ENCODE measurements at regions not wholly inside any gene's neighbourhood (a gene's known extent, or its start where the extent isn't known, plus 50 kb on each side); places are given as distances from the start of the nearest gene placed in this dataset.

DNA sequence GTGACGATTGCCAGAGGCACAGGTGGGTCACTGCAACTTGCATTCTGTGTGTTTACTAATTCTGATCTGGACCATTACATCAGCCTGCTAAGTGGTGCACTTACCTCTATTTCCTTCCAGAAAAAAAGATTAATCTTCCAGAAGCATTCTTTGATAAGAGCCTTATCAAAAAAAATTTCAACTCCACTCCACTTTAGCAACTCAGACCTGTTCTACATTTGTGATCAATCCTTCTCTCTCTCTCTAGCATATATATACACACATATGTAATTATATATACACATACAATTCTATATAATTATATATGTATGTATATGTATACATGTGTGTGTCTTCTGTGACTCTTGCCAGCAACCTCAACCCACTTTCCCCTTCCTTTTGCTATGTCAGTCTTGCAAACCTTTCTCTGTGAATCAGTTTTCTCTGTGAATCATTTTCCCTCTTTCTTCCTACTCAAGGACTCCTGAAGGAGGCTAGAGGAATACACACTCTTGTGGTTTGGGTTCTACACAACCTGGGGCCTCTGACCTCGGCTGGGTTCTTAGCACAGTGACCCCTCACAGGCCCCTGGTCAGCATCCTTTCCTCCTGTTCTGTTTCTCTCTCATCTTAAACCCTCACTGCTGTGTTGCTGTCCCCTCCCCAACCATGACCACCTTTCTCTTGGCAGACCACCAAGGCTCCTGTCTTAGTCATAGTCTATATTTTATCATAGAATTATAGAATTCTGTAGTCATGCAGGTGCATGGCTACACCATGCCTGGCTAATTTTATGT lies 130.4 kb upstream of the PELI1 start:
- H3K14ac ChIP-seq (ENCODE audit: low read length) = no peak overlapping the region
- no peak for DNase-seq (ENCODE audit: low spot score)
- H3K4me2 ChIP-seq (ENCODE audit: insufficient read depth, low read length, poor library complexity, severe bottlenecking) = no peak overlapping the region
- H2BK12ac ChIP-seq (ENCODE audit: low read length) = no peak overlapping the region
- no peak overlapping the region for H2BK15ac ChIP-seq (ENCODE audit: low read length)
- H3K4me1 ChIP-seq (ENCODE audit: control insufficient read depth in 2 of 2, insufficient read depth in 1 of 2, low read depth in 1 of 2, low read length in 2 of 2) = peaks cover 12 to 19% of the 10 kb centered on the region in 2 donors
- H3K23ac ChIP-seq (ENCODE audit: low read depth, low read length, poor library complexity) = no peak overlapping the region
- H4K8ac ChIP-seq (ENCODE audit: low read depth, low read length) = no peak overlapping the region
- H2BK5ac ChIP-seq (ENCODE audit: low read length) = no peak overlapping the region
- no peak overlapping the region for H4K91ac ChIP-seq (ENCODE audit: low read depth, low read length, poor library complexity)
- no peak overlapping the region for H3K27ac ChIP-seq (replicated peaks; ENCODE audit: low read length)
- H3K79me1 ChIP-seq (ENCODE audit: low read depth, low read length) = no peaks in the 10 kb centered on the region
- no peak overlapping the region for H3K18ac ChIP-seq (ENCODE audit: low read length)
- no peaks in the 10 kb centered on the region for H3K27me3 ChIP-seq (ENCODE audit: control insufficient read depth in 3 of 3, insufficient read depth in 3 of 3, low read depth in 1 of 3, low read length in 3 of 3)
- H2BK120ac ChIP-seq (ENCODE audit: low read depth, low read length) = no peak overlapping the region
- no peak overlapping the region for H3K4ac ChIP-seq (ENCODE audit: low read length)
- no peak overlapping the region for H3K4me3 ChIP-seq (ENCODE audit: low read length in 2 of 2)
- no peak overlapping the region for H2AK5ac ChIP-seq (ENCODE audit: low read depth, low read length)
- peaks cover 0 to 6% of the 10 kb centered on the region in 2 donors for H3K9me3 ChIP-seq (replicated peaks in 1 of 2; ENCODE audit: control insufficient read depth in 2 of 2, insufficient read depth in 1 of 2, low read depth in 1 of 2, low read length in 2 of 2)
- H2AFZ ChIP-seq (ENCODE audit: low read length) = no peak overlapping the region
- no CpG with 5 or more reads among the region's 2 CpGs for WGBS, 2 donors (ENCODE audit: extremely low coverage in 2 of 2, insufficient read length in 2 of 2, insufficient replicate concordance in 1 of 2)
- no peak overlapping the region for H3K9ac ChIP-seq (ENCODE audit: low read depth, low read length, poor library complexity)
- no peaks in the 10 kb centered on the region for H3K36me3 ChIP-seq (replicated peaks in 1 of 2; ENCODE audit: control insufficient read depth in 2 of 2, insufficient read depth in 2 of 2, low read length in 2 of 2)

DNA sequence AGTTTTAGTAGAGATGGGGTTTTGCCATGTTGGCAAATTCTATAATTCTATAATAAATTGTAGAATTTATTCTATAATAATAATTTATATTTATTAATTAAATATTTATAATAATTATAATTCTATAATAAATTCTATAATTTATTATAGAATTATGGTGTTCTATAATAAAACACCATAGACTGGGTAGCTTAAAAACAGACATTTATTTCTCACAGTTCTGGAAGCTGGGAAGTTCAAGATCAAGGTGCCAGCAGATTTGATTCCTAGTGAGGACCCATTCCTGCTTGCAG lies 130.9 kb upstream of the PELI1 start:
- no peak overlapping the region for H4K91ac ChIP-seq (ENCODE audit: low read depth, low read length, poor library complexity)
- no peak overlapping the region for H2BK120ac ChIP-seq (ENCODE audit: low read depth, low read length)
- H4K8ac ChIP-seq (ENCODE audit: low read depth, low read length) = no peak overlapping the region
- no peak overlapping the region for H2BK5ac ChIP-seq (ENCODE audit: low read length)
- H3K23ac ChIP-seq (ENCODE audit: low read depth, low read length, poor library complexity) = no peak overlapping the region
- H3K27me3 ChIP-seq (ENCODE audit: control insufficient read depth in 3 of 3, insufficient read depth in 3 of 3, low read depth in 1 of 3, low read length in 3 of 3) = no peaks in the 10 kb centered on the region
- H3K36me3 ChIP-seq (replicated peaks in 1 of 2; ENCODE audit: control insufficient read depth in 2 of 2, insufficient read depth in 2 of 2, low read length in 2 of 2) = no peaks in the 10 kb centered on the region
- H2AK5ac ChIP-seq (ENCODE audit: low read depth, low read length) = no peak overlapping the region
- DNase-seq (ENCODE audit: low spot score) = no peak
- no peak overlapping the region for H3K9ac ChIP-seq (ENCODE audit: low read depth, low read length, poor library complexity)
- H2BK12ac ChIP-seq (ENCODE audit: low read length) = no peak overlapping the region
- H3K27ac ChIP-seq (replicated peaks; ENCODE audit: low read length) = no peak overlapping the region
- H3K4me1 ChIP-seq (ENCODE audit: control insufficient read depth in 2 of 2, insufficient read depth in 1 of 2, low read depth in 1 of 2, low read length in 2 of 2) = peaks cover 12 to 19% of the 10 kb centered on the region in 2 donors
- H2AFZ ChIP-seq (ENCODE audit: low read length) = no peak overlapping the region
- H3K18ac ChIP-seq (ENCODE audit: low read length) = no peak overlapping the region
- H3K4me2 ChIP-seq (ENCODE audit: insufficient read depth, low read length, poor library complexity, severe bottlenecking) = no peak overlapping the region
- no peak overlapping the region for H3K4me3 ChIP-seq (ENCODE audit: low read length in 2 of 2)
- H3K4ac ChIP-seq (ENCODE audit: low read length) = no peak overlapping the region
- no peak overlapping the region for H3K14ac ChIP-seq (ENCODE audit: low read length)
- no peaks in the 10 kb centered on the region for H3K79me1 ChIP-seq (ENCODE audit: low read depth, low read length)
- peaks cover 0 to 6% of the 10 kb centered on the region in 2 donors for H3K9me3 ChIP-seq (replicated peaks in 1 of 2; ENCODE audit: control insufficient read depth in 2 of 2, insufficient read depth in 1 of 2, low read depth in 1 of 2, low read length in 2 of 2)
- H2BK15ac ChIP-seq (ENCODE audit: low read length) = no peak overlapping the region

DNA sequence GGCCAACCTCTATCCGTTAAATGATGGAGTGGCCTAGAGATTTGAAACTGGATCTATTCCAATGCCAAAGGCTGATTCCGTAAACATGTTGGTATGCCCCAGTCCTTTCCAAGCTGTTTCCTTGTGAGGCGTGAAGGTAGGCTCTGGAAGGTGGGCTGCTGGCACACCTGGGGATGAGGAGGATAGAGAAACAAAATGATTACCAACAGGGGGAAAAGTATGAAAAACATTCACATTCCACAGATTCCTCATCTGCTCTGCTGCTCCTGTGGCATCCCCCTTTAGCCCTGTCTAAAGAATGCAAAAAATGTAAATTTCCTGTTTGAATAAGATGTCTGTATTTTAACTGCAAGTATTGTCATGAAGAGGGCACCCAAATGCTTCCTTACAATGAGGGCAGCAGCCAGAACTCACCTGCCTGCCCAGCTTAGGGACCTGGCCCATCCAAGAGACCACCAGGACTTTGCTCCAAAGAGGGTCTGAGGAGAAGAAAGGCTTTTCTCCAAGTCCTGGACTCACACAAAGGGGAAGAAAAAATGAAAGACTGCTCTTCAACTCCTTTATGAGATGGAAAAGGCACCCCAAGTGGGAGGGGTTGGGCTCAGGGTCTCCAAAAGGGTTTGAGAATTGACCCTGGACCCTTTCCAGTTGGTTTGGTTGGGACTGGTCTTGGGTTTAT lies 132.3 kb upstream of the PELI1 start:
- no CpG with 5 or more reads among the region's 3 CpGs for WGBS, 2 donors (ENCODE audit: extremely low coverage in 2 of 2, insufficient read length in 2 of 2, insufficient replicate concordance in 1 of 2)
- H4K8ac ChIP-seq (ENCODE audit: low read depth, low read length) = no peak overlapping the region
- no peak overlapping the region for H3K4me3 ChIP-seq (ENCODE audit: low read length in 2 of 2)
- H3K23ac ChIP-seq (ENCODE audit: low read depth, low read length, poor library complexity) = no peak overlapping the region
- no peak for DNase-seq (ENCODE audit: low spot score)
- no peaks in the 10 kb centered on the region for H3K27me3 ChIP-seq (ENCODE audit: control insufficient read depth in 3 of 3, insufficient read depth in 3 of 3, low read depth in 1 of 3, low read length in 3 of 3)
- no peaks in the 10 kb centered on the region for H3K79me1 ChIP-seq (ENCODE audit: low read depth, low read length)
- no peak overlapping the region for H3K4me2 ChIP-seq (ENCODE audit: insufficient read depth, low read length, poor library complexity, severe bottlenecking)
- peak overlapping the region; percentile 67 for H2AFZ ChIP-seq (ENCODE audit: low read length)
- H2BK5ac ChIP-seq (ENCODE audit: low read length) = no peak overlapping the region
- H2BK12ac ChIP-seq (ENCODE audit: low read length) = no peak overlapping the region
- no peaks in the 10 kb centered on the region for H3K36me3 ChIP-seq (replicated peaks in 1 of 2; ENCODE audit: control insufficient read depth in 2 of 2, insufficient read depth in 2 of 2, low read length in 2 of 2)
- H2BK120ac ChIP-seq (ENCODE audit: low read depth, low read length) = peak overlapping the region; percentile 16
- H3K4me1 ChIP-seq (ENCODE audit: control insufficient read depth in 2 of 2, insufficient read depth in 1 of 2, low read depth in 1 of 2, low read length in 2 of 2) = peaks cover 12 to 19% of the 10 kb centered on the region in 2 donors
- peak overlapping the region; percentile 49 for H3K18ac ChIP-seq (ENCODE audit: low read length)
- no peak overlapping the region for H2AK5ac ChIP-seq (ENCODE audit: low read depth, low read length)
- H3K4ac ChIP-seq (ENCODE audit: low read length) = no peak overlapping the region
- H3K27ac ChIP-seq (replicated peaks; ENCODE audit: low read length) = no peak overlapping the region
- H3K9me3 ChIP-seq (replicated peaks in 1 of 2; ENCODE audit: control insufficient read depth in 2 of 2, insufficient read depth in 1 of 2, low read depth in 1 of 2, low read length in 2 of 2) = no peaks in the 10 kb centered on the region
- H3K9ac ChIP-seq (ENCODE audit: low read depth, low read length, poor library complexity) = no peak overlapping the region
- no peak overlapping the region for H2BK15ac ChIP-seq (ENCODE audit: low read length)
- no peak overlapping the region for H4K91ac ChIP-seq (ENCODE audit: low read depth, low read length, poor library complexity)
- H3K14ac ChIP-seq (ENCODE audit: low read length) = no peak overlapping the region

DNA sequence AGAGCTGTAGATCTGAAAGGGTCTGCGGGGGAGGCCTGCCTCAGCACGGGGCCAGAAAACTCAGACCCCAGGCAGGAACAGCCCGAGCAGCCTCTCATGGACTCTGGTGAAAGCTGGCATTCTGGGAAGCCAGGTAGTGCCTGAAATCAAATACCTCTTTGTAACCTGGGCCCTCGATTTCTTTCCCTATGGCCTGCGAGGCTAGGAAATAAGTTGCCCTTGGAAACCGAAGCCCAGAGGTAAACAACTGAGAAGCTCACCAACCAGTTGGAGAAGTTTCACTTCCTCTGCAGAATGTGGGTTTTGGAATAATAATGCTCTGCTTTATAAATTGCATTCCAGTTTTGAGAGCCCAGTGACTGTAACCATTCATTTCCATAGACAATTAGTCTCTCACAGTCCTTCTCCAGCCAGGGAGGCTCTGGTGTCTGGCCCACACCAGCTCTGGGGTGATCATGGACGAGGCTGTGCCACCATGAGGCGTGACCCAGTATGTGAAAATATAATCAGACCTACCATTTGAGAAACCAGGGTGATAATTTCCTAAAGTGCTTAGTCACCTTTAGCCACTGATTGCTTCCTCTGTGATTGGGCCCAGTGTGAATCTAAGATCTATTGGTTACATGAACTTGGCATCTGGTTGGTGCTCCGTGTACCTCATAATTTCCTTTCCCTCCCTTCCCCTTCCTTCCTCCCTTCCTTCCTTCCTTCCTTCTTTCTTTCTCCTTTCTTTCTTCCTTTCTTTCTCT lies 133.1 kb upstream of the PELI1 start:
- no peak overlapping the region for H2BK12ac ChIP-seq (ENCODE audit: low read length)
- H3K27ac ChIP-seq (replicated peaks; ENCODE audit: low read length) = no peak overlapping the region
- no peak overlapping the region for H3K14ac ChIP-seq (ENCODE audit: low read length)
- H3K4me2 ChIP-seq (ENCODE audit: insufficient read depth, low read length, poor library complexity, severe bottlenecking) = no peak overlapping the region
- H3K4me1 ChIP-seq (ENCODE audit: control insufficient read depth in 2 of 2, insufficient read depth in 1 of 2, low read depth in 1 of 2, low read length in 2 of 2) = peaks cover 12 to 19% of the 10 kb centered on the region in 2 donors
- H3K18ac ChIP-seq (ENCODE audit: low read length) = peak overlapping the region; percentile 49
- no peaks in the 10 kb centered on the region for H3K36me3 ChIP-seq (replicated peaks in 1 of 2; ENCODE audit: control insufficient read depth in 2 of 2, insufficient read depth in 2 of 2, low read length in 2 of 2)
- H2AK5ac ChIP-seq (ENCODE audit: low read depth, low read length) = no peak overlapping the region
- H3K9ac ChIP-seq (ENCODE audit: low read depth, low read length, poor library complexity) = no peak overlapping the region
- H3K4me3 ChIP-seq (ENCODE audit: low read length in 2 of 2) = no peak overlapping the region
- H3K27me3 ChIP-seq (ENCODE audit: control insufficient read depth in 3 of 3, insufficient read depth in 3 of 3, low read depth in 1 of 3, low read length in 3 of 3) = no peaks in the 10 kb centered on the region
- DNase-seq (ENCODE audit: low spot score) = no peak
- no peak overlapping the region for H4K91ac ChIP-seq (ENCODE audit: low read depth, low read length, poor library complexity)
- no peak overlapping the region for H3K4ac ChIP-seq (ENCODE audit: low read length)
- H3K9me3 ChIP-seq (replicated peaks in 1 of 2; ENCODE audit: control insufficient read depth in 2 of 2, insufficient read depth in 1 of 2, low read depth in 1 of 2, low read length in 2 of 2) = no peaks in the 10 kb centered on the region
- no peak overlapping the region for H2BK15ac ChIP-seq (ENCODE audit: low read length)
- H2BK5ac ChIP-seq (ENCODE audit: low read length) = no peak overlapping the region
- no peak overlapping the region for H3K23ac ChIP-seq (ENCODE audit: low read depth, low read length, poor library complexity)
- H2AFZ ChIP-seq (ENCODE audit: low read length) = peak overlapping the region; percentile 67
- WGBS, 2 donors (ENCODE audit: extremely low coverage in 2 of 2, insufficient read length in 2 of 2, insufficient replicate concordance in 1 of 2) = no CpG with 5 or more reads among the region's 9 CpGs
- H4K8ac ChIP-seq (ENCODE audit: low read depth, low read length) = no peak overlapping the region
- H2BK120ac ChIP-seq (ENCODE audit: low read depth, low read length) = no peak overlapping the region
- no peaks in the 10 kb centered on the region for H3K79me1 ChIP-seq (ENCODE audit: low read depth, low read length)

All from neuronal stem cell (in vitro differentiated cells).